Sigmoid colon (tissue), 6 donors: ENCODE measurements at regions not wholly inside any gene's neighbourhood (a gene's known extent, or its start where the extent isn't known, plus 50 kb on each side); places are given as distances from the start of the nearest gene placed in this dataset.
"Not testable (repeated sequence)": the region's sequence is repeated elsewhere in the genome, so short reads cannot be mapped to it uniquely, and the experiment has no call there.

Source experiments
- DNase-seq: peaks from one replicate; pipeline ENCODE4 v3.0.0-alpha.2; 2019
- H3K27ac ChIP-seq, 4 donors: fragments of 200-600 bp; sonication (generic); one replicate each; pipeline ENCODE4 v1.5.1; 2016 to 2019; ENCODE audit warnings: mild to moderate bottlenecking in 1 of 4
- H3K27me3 ChIP-seq, 3 donors: fragments of 200-600 bp; sonication (generic); one replicate each; pipeline ENCODE4 v1.5.1; 2019; ENCODE audit warnings: mild to moderate bottlenecking in 1 of 3
- H3K36me3 ChIP-seq, 4 donors: fragments of 200-600 bp; sonication (generic); one replicate each; pipeline ENCODE4 v1.5.1; 2016 to 2019
- H3K4me1 ChIP-seq, 4 donors: fragments of 200-600 bp; sonication (generic); one replicate each; pipeline ENCODE4 v1.5.1; 2017 to 2019
- H3K4me3 ChIP-seq, 4 donors: fragments of 200-600 bp; sonication (generic); one replicate each; pipeline ENCODE4 v1.5.1; 2017 to 2019; ENCODE audit warnings: mild to moderate bottlenecking in 2 of 4, moderate library complexity in 1 of 4
- H3K9me3 ChIP-seq, 4 donors: fragments of 200-600 bp in 3 of 4; sonication (generic) in 3 of 4; one replicate each; pipeline versions ENCODE4 v1.5.1 to v1.6.1; 2013 to 2019
- CTCF ChIP-seq, 4 experiments: fragments of 450-650 bp in 3 of 4; fragments of 200-600 bp in 1 of 4; IDR thresholded peaks; one replicate each; pipeline ENCODE4 v1.5.1; 2016 to 2019; ENCODE audit warnings: antibody characterized with exemption in 4 of 4, mild to moderate bottlenecking in 3 of 4, moderate library complexity in 2 of 4
- EP300 ChIP-seq, 4 donors: sonication (generic); formaldehyde crosslinking; IDR thresholded peaks; one replicate each; pipeline ENCODE4 v1.6.1; 2017; ENCODE audit warnings: antibody characterized with exemption in 4 of 4
- POLR2A ChIP-seq, 2 donors: fragments of 450-650 bp; IDR thresholded peaks; one replicate each; pipeline ENCODE4 v1.6.1; 2016; ENCODE audit warnings: antibody characterized with exemption in 2 of 2, mild to moderate bottlenecking in 2 of 2, moderate library complexity in 2 of 2
- POLR2AphosphoS5 ChIP-seq, 4 donors: sonication (generic); formaldehyde crosslinking; IDR thresholded peaks; one replicate each; pipeline ENCODE4 v1.6.1; 2017; ENCODE audit warnings: antibody characterized with exemption in 4 of 4
- WGBS, 2 donors: extraction: QIAGEN DNeasy Blood & Tissue Kit; methylation state at CpG; one replicate each; pipeline ENCODE4 v1.1.7; 2013; 5-methylcytosine and 5-hydroxymethylcytosine counted together
- intact Hi-C: fragments of 100-400 bp; cut with DNase I; formaldehyde crosslinking; loops from one replicate; pipeline ENCODE4 v1.15.1; 2023
- donor health status: healthy with polysubstance abuse.
- donor health status: healthy.

GRCh38 chr20:53722515-53723036, 128.9 kb upstream of the ZNF217 start:
- intact Hi-C loops, result no loop called here
- no peaks in the 10 kb centered on the region for H3K27me3 ChIP-seq
- TF ChIP-seq POLR2A (IDR thresholded peaks at IDR 0.05), result no peak
- no peak for TF ChIP-seq CTCF (IDR thresholded peaks at IDR 0.05)
- no peak for TF ChIP-seq POLR2AphosphoS5 (IDR thresholded peaks at IDR 0.05)
- no peak for TF ChIP-seq EP300 (IDR thresholded peaks at IDR 0.05)
- H3K27ac ChIP-seq, result no peak overlapping the region
- 88 to 96% methylated on average over 5 of the region's 5 CpGs for WGBS, 2 donors
- H3K9me3 ChIP-seq, result no peaks in the 10 kb centered on the region
- H3K4me1 ChIP-seq, result peaks cover 0 to 6% (median 0%) of the 10 kb centered on the region in 4 donors
- H3K36me3 ChIP-seq, result no peaks in the 10 kb centered on the region
- no peak overlapping the region for H3K4me3 ChIP-seq
- DNase-seq, result no peak

- H3K36me3 ChIP-seq, H3K9me3 ChIP-seq, H3K4me3 ChIP-seq, DNase-seq, H3K4me1 ChIP-seq, intact Hi-C loops, H3K27me3 ChIP-seq, H3K27ac ChIP-seq: not testable (repeated sequence)
- WGBS, 2 donors, result 93 to 95% methylated on average over 6 of the region's 6 CpGs
Observed at GRCh38 chr20:53721445-53721963, 127.9 kb upstream of the ZNF217 start.

GRCh38 chr20:53719171-53719803, 125.6 kb upstream of the ZNF217 start:
- DNase-seq, intact Hi-C loops, H3K27me3 ChIP-seq, H3K27ac ChIP-seq, H3K4me1 ChIP-seq, H3K4me3 ChIP-seq, H3K9me3 ChIP-seq, H3K36me3 ChIP-seq: not testable (repeated sequence)
- WGBS, 2 donors, result 84 to 91% methylated on average over 8 of the region's 8 CpGs

GRCh38 chr20:53718142-53719021, 124.7 kb upstream of the ZNF217 start:
- Histone ChIP-seq H3K4me3 (no peak overlapping the region), H3K4me1 (peaks cover 0 to 6% (median 0%) of the 10 kb centered on the region in 4 donors), H3K36me3 (no peaks in the 10 kb centered on the region), H3K27me3 (no peaks in the 10 kb centered on the region), H3K9me3 (no peaks in the 10 kb centered on the region), H3K27ac (no peak overlapping the region)
- intact Hi-C loops, result no loop called here
- no peak for TF ChIP-seq EP300 (IDR thresholded peaks at IDR 0.05)
- TF ChIP-seq POLR2A (IDR thresholded peaks at IDR 0.05), result no peak
- TF ChIP-seq CTCF (IDR thresholded peaks at IDR 0.05), result no peak
- 91 to 92% methylated on average over 13 of the region's 13 CpGs for WGBS, 2 donors
- DNase-seq, result no peak

GRCh38 chr20:53716395-53716794, 122.8 kb upstream of the ZNF217 start:
- TF ChIP-seq POLR2A (IDR thresholded peaks at IDR 0.05) (no peak), CTCF (IDR thresholded peaks at IDR 0.05) (no peak), EP300 (IDR thresholded peaks at IDR 0.05) (no peak), POLR2AphosphoS5 (IDR thresholded peaks at IDR 0.05) (no peak)

More at GRCh38 chr20:53716395-53716794, 122.8 kb upstream of the ZNF217 start:
- H3K27ac ChIP-seq, result no peak overlapping the region
- H3K4me3 ChIP-seq, result no peak overlapping the region
- H3K4me1 ChIP-seq, result peaks cover 0 to 6% (median 0%) of the 10 kb centered on the region in 4 donors
- 88 to 89% methylated on average over 6 of the region's 6 CpGs for WGBS, 2 donors
- no peaks in the 10 kb centered on the region for H3K9me3 ChIP-seq
- DNase-seq, result no peak
- H3K27me3 ChIP-seq, result no peaks in the 10 kb centered on the region
- intact Hi-C loops, result no loop called here
- no peaks in the 10 kb centered on the region for H3K36me3 ChIP-seq
